GM19043 (cell line): ENCODE measurements at regions not wholly inside any gene's neighbourhood (a gene's known extent, or its start where the extent isn't known, plus 50 kb on each side); places are given as distances from the start of the nearest gene placed in this dataset.
"Not testable (repeated sequence)": the region's sequence is repeated elsewhere in the genome, so short reads cannot be mapped to it uniquely, and the experiment has no call there.

ENCODE experiments used
- ATAC-seq: cut with Tn5 transposase; IDR thresholded peaks from one replicate; pipeline ENCODE4 v1.9.1; 2021; ENCODE audit warnings: low read depth; ENCODE audit not compliant: unreplicated experiment

DNA sequence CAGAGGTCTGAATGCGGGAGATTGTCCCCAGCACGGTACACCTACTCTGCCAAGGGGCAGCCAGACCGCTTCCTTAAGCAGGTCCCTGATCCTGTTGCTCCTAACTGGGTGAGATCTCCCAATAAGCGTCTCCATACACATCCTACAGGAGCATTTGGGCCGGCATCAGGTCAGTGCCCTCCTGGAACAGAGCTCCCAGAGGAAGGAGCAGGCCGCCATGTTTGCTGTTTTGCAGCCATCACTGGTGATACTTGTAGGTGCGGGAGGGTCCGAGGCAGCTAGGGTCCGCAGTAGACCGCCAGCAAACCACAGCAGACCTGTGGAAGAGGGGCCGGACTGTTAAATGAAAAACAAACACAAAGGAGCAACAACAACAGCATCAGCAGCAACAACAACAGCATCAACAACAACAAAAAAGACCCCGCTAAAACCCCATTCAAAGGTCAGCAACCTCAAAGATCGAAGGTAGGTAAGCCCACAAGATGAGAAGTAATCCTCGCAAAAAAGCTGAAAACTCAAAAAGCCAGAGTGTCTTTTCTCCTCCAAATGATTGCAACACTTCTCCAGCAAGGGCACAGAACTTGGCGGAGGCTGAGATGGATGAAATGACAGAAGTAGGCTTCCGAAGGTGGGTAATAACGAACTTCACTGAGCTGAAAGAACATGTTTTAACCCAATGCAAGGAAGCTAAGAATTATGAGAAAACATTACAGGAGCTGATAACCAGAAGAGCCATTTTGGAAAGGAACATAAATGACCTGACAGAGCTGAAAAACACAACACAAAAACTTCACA, 79.0 kb upstream of the CDH7 start:
- ATAC-seq: no peak

DNA sequence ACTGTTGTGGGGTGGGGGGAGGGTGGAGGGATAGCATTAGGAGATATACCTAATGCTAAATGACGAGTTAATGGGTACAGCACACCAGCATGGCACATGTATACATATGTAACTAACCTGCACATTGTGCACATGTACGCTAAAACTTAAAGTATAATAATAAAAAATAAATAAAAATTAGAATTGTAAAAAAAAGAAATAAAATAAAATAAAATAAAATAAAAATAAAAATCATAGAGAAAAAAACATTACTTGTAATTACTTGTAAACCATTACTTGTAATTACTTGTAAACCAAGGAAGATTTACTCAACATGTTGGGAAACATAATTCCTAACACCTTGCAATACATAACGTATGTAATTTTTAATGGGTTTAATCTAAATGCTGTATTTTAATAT, 80.7 kb upstream of the CDH7 start:
- not testable (repeated sequence) for ATAC-seq

DNA sequence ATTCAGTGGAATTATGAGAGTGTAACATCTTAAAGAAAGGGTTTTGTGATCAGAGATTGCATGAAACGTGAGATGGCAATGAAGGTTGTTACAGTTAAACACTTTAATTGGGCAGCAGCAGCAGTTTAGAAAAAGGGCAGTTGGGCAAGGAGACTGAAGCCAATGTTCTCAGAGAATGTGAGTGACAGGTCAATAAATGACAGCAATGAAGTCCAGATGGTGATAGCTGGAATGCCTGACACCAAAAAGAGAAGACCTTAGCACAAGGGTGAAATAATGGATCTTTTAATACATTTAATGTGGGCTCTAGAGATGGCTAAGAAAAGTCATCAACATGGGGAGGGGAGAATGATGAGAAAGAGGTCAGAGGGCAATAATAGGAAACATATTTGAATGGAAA, 89.4 kb upstream of the CDH7 start:
- ATAC-seq: no peak

DNA sequence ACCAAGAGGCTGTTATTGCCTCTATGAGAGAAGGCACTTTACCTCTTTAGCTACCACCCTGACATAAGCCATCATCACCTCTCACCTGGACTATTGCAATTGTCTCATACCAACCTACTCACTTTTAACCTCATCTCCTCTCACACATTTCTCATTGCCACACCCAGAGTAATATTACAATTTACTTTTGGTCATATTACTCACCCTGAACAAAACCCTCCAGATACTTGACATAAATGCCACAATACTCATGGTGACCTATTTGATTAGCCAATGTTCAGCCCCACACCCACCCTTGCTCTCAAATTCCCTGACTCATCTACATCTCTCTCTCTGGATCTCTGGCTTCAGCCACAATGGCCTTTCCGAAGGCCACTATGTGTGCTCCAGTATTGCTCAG, 90.9 kb upstream of the CDH7 start:
- no peak for ATAC-seq

DNA sequence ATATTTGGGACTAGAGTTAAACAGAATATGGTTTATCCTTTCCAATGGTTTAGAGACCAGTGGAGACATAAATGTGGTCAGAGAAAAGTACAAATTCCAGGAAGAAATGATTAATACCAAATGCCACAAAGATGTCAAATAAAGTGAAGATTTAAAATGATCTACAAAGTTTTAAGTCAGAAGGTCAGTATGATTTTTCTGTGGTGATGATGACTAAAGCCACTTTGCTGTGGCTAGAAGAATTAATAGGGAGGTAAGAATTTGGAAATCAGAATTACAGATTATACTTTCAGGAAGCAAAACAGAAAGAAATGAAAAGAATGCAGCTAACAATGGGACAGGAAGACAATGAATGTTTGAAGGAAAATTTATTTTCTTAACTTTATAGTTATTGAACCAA, 91.5 kb upstream of the CDH7 start:
- no peak for ATAC-seq

DNA sequence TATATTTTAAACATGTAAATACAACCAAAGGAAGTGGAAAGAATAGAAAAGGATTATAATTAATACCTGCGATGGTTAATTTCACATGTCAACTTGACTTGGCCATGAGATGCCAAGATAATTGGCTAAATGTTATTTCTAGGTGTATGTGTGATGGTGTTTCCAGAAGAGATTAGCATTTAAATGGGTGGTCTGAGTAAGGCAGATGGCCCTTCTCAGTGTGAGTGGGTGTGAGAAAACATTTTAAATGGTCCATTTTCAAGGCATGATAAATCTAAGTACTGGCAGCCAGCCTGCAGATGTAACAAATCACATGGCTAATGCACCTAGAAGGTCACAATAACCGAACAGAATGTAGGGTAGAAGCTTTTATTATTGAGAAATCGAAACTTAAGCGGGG, 99.6 kb upstream of the CDH7 start:
- no peak for ATAC-seq

DNA sequence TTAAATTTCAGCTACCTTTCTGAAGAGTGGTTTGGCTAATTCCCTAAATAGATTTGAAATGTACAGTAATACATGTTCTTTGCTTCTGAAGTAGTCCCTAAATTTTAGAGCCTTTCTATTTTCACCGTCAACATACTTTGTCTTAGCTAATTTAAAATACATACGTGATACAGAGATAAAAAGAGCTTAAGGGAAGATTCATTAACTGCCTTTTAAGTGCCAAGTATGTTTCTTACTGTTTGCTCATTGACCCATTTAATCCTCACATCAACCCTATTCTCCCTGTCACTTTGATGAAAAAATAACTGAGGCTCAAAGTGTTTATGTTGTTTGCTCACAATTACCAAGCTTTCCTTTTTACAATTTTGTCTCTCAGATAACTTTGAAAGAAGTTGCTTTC, 118.6 kb upstream of the CDH7 start:
- ATAC-seq: no peak

DNA sequence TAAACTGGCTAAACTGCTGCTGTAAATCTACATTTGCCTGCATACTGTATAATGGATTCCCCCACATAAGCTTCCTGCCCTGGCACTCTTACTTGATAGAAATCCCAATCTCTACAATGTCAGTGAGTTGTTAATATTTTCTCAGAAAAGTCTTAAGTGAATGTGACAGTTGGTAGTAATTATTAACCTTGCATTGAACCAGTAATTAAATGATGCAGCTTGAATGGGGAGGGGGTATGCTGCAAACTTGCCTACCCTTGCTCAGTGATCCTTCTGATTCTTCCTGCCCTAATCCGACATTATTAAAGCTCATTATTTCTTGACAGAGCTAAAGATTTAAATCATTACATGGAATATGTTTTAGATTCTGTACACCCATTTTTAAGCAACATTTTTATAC, 119.0 kb upstream of the CDH7 start:
- no peak for ATAC-seq

DNA sequence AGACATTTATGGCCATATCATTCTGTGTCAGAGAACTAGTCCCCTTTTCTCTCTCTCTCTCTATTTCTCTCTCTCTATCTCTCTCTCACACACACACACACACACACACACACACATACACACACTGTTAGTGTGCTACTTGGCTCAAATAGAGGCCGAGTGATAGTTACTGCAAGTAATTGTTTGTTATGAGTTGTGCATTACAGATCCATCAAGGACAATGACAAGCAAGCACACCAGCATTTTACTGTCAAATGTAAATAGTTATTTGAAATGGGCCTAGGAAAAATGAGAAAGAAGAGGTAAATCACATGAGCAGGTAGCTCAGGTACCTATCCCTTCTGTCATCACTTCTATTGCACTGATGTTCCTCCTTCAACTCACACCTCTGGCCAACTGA, 122.4 kb upstream of the CDH7 start:
- no peak for ATAC-seq

DNA sequence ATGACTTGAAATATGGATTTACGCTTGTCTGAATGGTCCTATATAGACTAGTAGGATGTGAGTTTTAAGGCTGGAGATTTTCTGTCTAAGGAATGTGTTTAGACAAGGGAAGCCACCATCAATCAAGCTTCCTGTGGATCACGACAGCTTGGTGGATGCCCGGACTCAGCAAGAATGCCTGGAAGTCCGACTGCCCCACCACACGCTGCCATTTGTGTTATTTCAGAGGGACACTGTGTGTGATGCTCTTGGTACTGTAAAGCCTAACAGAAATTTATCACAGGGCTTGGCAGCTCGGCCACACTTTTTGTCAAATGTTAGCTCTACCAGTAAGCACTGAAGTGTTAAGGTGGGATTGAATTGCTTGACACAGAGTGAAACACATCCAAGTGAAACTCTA, 127.1 kb upstream of the CDH7 start:
- no peak for ATAC-seq

DNA sequence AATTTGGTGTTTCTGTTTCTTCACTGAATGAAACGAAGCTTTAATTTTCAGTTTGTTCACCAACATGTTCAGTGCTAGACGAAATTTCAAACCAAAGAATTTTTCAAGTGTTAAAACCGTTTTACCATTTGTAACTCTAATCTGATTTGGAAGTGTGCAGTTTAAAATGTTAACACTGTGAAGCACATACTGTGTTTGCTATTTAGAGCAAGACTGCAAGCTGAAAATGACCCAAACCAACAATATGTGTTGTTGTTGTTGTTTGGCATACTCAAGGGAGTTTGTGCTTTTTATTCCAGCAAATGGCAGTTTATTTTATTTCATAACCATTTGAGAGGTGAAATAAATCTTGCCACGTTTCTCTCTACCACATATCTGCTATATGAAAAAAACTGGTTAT, 128.4 kb upstream of the CDH7 start:
- no peak for ATAC-seq

DNA sequence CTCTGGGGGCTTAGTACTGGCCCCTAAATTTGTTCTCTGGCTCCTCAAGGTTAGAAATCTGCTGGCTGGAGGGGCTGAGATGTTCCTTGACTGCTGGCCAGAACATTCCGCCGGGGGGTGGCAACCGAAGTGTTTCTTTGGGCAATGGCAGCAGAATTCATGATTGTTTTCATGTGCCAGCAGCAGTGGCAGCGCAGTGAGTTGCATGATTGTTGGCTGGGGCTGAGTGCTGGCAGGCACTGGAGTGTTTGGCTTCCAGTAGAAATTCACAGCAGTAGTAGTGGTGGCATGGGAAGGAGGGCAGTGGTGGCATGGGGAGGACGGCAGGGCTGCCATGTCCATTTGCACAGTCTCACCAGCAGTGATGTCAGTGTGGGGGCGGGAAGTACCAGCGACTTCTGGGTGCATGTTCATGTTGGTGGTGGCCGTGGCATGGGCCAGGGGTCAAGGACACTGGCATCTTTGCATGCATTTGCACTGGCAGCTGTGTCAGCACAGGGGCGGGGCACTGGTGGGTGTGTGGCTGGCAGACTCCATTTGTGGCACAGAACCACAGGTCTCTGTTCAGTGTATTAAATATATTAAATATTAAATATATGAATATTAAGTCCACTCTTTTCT, 130.6 kb upstream of the CDH7 start:
- ATAC-seq: no peak

DNA sequence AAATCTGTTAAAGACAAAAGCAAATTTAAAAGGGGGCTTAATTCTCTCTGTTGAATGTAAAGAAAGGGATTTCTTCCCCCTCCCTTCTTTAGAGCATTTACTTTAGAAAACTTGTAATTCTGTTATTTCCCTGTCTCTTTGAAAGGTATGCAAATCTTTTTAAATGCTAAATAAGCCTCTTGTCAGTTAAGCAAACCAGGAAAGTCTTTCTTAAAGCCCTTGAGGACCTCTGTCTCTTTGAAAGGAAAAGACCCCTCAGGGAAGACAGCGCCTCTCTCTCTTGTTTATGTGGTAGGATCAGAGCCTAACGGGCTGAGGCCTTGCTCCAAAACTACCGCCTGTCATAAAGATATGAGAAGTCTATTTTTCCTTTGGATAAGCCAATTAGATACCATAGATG, 139.9 kb upstream of the CDH7 start:
- ATAC-seq: no peak

DNA sequence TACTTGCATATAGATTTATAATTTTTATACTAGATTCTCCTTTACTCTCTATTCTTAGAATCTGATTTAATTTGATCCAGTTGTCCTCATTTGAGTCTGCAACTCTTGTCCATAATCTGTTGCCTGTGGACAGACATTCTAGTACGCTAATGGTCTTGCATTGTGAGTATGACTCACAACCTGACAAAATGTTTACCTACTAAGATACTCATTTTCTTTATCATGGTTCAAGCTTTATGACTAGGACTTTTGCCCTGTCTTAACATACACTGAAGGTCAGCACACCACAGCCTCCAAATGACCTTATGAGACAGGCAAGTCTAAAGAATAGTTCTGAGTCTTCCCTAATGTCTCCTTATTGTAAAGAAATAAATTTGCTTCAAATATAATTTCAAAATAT, 142.3 kb upstream of the CDH7 start:
- ATAC-seq: no peak

DNA sequence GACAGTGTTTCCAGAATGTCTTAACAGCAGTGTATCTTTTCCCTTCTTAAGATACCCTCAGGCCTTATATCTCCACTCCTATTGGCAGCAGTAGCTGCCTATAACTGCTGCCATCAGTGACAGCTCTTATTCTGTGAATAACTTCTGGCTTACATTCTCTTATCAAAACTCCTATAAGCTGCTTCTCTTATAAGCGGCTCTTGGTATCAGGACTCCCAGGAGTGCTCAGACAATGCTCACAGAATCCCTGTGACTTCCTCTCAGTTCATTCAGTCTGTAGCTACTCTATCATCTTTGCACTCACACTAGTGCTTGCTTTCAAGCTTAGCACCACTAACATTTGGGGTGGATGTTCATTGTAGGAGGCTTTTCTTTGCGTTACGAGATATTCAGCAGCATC, 143.7 kb upstream of the CDH7 start:
- no peak for ATAC-seq

DNA sequence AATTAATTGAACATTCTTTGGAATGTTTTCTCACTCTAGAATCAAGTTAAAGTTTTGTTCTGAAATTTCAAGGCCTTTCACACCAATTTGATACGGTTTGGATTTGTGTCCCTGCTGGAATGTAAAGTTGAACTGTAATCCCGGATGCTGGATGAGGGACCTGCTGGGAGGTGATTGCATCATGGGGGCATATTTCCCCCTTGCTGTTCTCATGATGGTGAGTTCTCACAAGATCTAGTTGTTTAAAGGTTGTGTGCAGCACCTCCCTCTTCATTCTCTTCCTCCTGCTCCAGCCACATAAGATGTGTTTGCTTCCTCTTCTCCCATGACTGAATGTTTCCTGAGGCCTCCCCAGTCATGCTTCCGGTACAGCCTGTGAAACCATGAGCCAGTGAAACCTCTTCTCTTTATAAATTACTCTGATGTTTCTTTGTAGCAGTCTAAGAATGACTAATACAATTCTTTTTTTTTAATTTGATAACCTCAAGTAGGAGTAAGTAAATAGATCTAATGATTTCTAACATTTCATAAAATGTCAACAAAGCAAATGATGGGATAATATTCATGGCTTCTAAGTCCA, 144.2 kb upstream of the CDH7 start:
- ATAC-seq: no peak

DNA sequence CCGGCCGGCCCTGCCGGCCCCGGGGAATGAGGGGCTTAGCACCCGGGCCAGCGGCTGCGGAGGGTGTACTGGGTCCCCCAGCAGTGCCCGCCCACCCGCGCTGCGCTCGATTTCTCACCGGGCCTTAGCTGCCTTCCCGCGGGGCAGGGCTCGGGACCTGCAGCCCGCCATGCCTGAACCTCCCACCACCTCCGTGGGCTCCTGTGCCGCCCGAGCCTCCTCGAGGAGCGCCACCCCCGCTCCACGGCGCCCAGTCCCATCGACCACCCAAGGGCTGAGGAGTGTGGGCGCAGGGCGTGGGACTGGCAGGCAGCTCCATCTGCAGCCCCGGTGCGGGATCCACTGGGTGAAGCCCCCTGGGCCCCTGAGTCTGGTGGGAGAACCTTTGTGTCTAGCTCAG, 145.5 kb upstream of the CDH7 start:
- ATAC-seq: not testable (repeated sequence)

DNA sequence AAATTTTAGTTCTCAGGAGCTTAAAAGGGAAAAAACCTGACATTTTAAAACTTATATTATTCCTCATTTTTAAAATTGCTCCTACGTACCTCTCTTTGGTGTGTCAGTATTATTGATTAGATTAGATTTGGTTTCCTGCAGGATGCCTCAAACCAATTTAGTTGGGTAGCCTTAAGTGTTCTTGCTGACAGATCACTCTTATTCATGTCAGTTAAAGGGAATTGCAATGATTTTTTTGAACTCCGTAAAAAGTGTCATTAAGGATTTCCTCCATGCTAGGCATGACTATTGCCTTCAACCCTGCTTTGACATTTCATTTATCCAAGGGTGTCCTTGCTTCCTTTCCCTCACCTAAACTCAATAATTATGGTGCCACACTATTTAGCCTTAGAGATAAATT, 149.0 kb upstream of the CDH7 start:
- ATAC-seq: no peak

DNA sequence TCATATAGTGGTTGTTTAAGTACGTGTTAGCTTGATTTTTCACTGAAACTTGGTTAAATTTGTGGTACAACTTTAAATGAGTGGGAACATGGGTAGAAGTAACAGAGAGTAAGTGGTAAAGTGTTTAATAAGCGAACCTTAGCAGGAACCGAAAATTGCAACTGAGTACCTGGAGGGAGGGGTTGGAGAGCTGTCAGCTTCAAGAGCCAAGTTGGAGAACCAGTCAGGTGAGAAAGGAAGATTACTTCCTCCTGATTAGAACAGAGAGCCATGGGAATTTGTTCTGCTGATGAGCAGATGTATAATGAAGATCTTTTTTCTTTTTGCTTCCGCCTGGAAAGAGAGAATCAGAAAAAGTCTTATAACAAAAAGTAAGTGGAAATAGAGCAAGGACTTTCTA, 158.4 kb upstream of the CDH7 start:
- ATAC-seq: no peak

DNA sequence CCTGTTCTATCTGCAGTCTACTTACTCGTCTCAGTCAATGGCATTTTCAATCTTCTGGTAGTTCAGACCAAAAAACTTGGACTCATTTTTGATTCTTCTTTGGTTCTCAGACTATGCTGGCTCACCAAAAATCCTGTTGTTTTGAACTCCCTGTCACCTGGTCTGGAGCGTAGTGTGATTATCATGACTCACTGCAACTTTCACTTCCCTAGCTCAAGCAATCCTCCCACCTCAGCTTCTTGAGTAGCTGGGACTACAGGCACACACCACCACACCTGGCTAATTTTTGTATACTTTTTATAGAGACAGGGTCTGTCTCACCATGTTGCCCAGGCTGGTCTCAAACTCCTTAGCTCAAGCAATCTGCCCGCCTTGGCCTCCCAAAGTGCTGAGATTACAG, 163.3 kb upstream of the CDH7 start:
- ATAC-seq: no peak

DNA sequence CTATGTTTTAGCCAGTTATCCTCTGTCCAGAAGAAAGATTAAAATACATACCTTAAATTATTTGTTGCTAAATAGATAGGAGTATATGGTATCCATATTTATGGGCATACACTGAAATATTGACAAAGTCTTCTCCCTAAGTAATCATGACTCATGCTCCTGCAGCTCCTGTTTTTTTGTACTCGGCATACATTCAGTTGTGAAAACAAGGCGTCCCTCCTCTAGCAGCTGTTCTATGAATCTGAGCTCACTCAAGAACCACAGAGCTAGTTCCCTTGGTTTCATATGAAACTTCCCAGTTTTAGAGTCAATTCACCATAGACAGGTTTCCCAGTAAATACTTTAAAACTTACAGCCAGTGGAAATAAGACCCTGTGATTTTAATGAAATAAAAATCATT, 168.7 kb upstream of the CDH7 start:
- not testable (repeated sequence) for ATAC-seq

DNA sequence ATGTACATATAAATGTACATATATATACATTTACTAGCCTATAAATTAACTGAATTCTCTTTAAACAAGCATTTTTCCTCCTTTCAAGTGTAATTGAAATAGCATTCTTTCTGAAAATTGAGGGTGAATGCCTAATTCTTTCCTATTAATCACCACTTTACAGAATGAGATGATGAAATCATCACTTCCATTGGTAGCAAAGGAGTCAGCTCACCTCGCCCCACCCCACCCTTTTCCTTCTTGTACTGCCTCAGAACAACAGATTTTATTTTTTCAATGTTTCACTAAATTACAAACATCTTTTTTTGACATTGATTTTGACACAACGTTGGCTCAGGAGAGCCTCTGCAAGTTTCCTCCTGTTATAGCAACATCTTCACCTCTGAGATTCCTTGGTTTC, 181.9 kb upstream of the CDH7 start:
- no peak for ATAC-seq
